CD1c-positive myeloid dendritic cell (primary cell): ENCODE measurements at regions not wholly inside any gene's neighbourhood (a gene's known extent, or its start where the extent isn't known, plus 50 kb on each side); places are given as distances from the start of the nearest gene placed in this dataset.
"Not testable (repeated sequence)": the region's sequence is repeated elsewhere in the genome, so short reads cannot be mapped to it uniquely, and the experiment has no call there.

Experiments
- DNase-seq: peaks from one replicate; pipeline ENCODE4 v3.0.0-alpha.2; 2016; ENCODE audit errors: extremely low spot score

GRCh38 chr17:47066841-47067682 lies 88.0 kb upstream of the RPRML start:
- peak; percentile 80 for DNase-seq

GRCh38 chr17:47066095-47066494 lies 87.0 kb upstream of the RPRML start:
- no peak for DNase-seq

GRCh38 chr17:47064684-47065083 lies 85.6 kb upstream of the RPRML start:
- no peak for DNase-seq

GRCh38 chr17:47063475-47063874 lies 84.4 kb upstream of the RPRML start:
- DNase-seq: no peak

- not testable (repeated sequence) for DNase-seq
Measured at GRCh38 chr17:47062851-47063250, 83.8 kb upstream of the RPRML start.

- not testable (repeated sequence) for DNase-seq
Measured at GRCh38 chr17:47060005-47060404, 81.0 kb upstream of the RPRML start.

- no peak for DNase-seq
Measured at GRCh38 chr17:47057830-47058229, 78.8 kb upstream of the RPRML start.

GRCh38 chr17:47057279-47057678 lies 78.2 kb upstream of the RPRML start:
- DNase-seq: not testable (repeated sequence)

- not testable (repeated sequence) for DNase-seq
Measured at GRCh38 chr17:47056687-47057086, 77.6 kb upstream of the RPRML start.
